ENCODE measurements at regions not wholly inside any gene's neighbourhood (a gene's known extent, or its start where the extent isn't known, plus 50 kb on each side); places are given as distances from the start of the nearest gene placed in this dataset.

DNA sequence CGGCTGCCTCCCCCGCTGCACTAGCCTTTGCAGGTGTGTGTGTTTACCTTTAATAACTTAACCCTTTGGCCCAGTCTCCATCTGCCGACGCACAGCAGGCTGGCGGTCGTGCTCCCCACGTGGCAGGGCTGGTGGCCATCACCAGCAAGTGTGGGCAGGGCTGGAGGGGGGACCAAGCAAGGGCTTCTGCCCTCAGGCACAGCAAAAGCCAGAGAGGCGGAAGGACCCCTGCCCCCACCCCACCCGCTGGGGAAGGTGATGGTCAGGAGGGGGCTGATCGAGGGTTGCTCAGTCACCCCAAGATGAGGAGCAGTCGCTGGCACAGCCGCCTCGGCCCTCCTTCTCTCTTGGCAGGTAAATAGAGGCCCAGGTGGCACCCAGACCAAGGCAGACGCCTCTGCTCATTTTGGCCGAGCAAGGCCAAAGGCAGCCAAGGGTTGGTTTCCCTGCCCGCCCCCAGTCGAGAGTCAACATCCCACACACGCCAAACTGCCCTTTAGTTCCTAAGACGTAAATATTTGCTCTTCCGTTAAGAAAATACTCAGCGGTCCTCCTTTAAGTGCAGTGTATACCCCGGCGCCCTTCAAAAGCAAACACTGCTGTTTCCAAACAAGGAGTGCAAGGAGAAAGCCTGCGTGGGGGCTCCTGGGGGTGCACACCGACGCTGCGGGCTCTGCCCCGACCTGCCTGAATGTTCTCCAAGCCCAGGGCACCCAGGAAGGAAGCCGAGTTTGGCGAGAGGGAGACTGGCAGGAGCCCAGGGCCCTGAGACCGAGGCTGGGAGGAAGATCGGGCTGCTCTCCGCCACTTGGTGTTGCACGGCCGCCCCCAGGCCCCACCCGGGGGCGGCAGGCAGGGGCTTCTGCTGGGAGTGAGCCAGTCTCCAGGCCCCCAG is 82.7 kb downstream of the SIK1 start:
- TF ChIP-seq, protein P1, sequence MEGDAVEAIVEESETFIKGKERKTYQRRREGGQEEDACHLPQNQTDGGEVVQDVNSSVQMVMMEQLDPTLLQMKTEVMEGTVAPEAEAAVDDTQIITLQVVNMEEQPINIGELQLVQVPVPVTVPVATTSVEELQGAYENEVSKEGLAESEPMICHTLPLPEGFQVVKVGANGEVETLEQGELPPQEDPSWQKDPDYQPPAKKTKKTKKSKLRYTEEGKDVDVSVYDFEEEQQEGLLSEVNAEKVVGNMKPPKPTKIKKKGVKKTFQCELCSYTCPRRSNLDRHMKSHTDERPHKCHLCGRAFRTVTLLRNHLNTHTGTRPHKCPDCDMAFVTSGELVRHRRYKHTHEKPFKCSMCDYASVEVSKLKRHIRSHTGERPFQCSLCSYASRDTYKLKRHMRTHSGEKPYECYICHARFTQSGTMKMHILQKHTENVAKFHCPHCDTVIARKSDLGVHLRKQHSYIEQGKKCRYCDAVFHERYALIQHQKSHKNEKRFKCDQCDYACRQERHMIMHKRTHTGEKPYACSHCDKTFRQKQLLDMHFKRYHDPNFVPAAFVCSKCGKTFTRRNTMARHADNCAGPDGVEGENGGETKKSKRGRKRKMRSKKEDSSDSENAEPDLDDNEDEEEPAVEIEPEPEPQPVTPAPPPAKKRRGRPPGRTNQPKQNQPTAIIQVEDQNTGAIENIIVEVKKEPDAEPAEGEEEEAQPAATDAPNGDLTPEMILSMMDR (IDR thresholded peaks at IDR 0.05; ENCODE audit: insufficient read depth, low read length): no peak
- no peak overlapping the region for H3K4me3 ChIP-seq (ENCODE audit: low read depth, low read length)
- DNase-seq (ENCODE audit: low read depth): no peak

DNA sequence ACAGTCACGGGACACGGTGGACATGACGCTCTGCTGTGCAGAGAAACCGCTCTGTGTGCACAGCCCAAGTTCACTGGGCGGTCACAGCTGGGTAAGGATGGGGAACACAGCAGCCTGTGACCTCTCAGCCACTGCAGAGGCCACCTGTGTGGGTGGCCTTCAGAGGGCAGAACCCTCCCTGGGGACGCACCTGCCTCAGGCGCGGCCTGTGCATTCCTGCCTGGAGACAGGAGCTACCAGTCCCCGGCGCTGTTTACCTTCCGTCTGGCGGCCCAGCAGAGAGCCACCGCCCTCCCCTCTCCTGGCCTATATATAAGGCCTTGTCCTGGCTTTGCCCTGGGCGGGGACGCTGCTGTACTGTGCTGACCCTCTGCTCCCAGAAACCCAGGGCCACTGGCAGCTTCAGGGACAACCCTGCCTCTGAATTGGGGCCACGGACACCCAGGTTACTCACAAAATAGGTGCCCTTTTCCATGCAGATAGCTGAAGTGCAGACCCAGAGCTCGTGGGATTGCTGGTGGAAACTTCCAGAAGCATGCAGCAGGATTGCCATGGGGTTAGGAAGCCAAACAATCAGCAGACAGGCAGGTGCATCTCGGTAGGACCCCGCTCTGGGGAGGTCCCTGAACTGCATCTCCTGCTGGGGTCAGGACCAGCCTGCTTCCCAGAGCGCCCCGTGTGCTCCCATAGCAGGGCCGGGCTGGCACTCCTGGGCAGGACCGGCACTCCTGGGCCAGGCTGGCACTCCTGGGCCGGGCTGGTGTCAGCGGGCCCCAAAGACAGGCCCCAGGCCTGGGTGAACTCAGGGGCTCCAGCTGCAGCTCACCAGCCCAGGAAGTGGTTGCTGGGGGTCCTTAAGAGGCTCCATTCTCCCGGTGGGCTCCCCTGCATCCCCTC is 83.6 kb downstream of the SIK1 start:
- TF ChIP-seq, protein P1 (IDR thresholded peaks at IDR 0.05; ENCODE audit: insufficient read depth, low read length): no peak
- H3K4me3 ChIP-seq (ENCODE audit: low read depth, low read length): no peak overlapping the region
- DNase-seq (ENCODE audit: low read depth): no peak

DNA sequence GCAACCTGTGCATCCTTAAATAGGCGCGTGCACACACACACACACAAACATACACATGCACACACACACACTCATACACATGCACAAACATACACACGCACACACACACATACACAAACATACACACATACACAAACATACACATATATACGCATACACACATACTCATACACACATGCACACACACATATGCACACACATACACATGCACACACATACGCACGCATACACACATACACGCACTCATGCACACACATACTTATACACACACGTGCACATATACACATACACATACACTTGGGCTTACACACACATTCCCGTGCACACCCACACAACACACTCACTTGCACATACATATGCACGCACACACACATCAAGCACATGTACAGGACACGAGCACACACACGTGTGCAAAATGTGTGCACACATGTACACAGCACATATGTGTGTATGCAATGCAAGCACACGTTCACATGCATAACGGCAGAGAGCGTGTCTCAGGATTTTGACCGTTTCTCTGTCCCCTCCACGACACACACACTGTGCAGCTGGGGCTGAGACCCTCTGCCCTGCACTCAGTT is 84.5 kb downstream of the SIK1 start:
- DNase-seq (ENCODE audit: low read depth): no peak
- TF ChIP-seq, protein P1 (IDR thresholded peaks at IDR 0.05; ENCODE audit: insufficient read depth, low read length): no peak

DNA sequence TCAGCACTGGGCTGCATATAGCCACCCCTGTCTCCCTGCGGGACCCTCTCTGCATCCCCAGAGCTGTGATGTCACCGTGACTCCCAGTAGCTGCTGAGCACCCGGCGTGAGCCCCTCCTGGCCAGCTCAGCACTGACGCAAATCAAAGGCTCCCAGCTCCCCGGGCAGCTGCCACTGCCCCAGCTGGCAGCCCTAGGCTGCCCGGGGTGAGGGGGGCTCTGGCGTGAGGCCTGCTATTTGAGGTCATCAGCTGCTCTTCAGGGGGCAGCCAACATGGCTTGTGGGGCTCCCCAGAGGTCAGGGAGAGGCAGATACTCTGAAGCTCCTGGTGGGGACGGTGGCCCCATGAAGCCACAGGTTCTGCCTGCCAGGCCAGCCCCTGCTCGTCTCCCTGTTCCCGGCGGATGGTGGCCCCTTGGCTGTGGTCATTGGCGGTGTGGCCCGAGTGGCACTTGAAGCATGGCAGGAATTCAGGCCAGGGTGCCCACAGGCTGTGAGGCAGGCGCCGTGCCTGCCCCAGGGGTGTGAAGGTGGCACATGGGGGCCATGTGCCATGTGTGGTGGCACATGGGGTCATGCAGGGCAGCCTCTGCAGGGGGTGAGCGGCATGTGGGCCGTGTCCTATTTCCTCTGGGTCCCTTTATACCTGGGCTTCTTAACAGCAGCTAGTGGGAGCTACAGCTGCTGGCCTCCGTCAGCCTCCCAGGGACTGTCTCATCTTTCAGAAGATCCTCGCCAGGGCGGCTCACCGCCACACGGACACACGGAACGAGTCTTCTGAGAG is 85.4 kb downstream of the SIK1 start:
- H3K4me3 ChIP-seq (ENCODE audit: low read depth, low read length): no peak overlapping the region
- no peak for DNase-seq (ENCODE audit: low read depth)
- TF ChIP-seq, protein P1 (IDR thresholded peaks at IDR 0.05; ENCODE audit: insufficient read depth, low read length): no peak

More for the DNA sequence above, 84.5 kb downstream of the SIK1 start:
- no peak overlapping the region for H3K4me3 ChIP-seq (ENCODE audit: low read depth, low read length)

DNA sequence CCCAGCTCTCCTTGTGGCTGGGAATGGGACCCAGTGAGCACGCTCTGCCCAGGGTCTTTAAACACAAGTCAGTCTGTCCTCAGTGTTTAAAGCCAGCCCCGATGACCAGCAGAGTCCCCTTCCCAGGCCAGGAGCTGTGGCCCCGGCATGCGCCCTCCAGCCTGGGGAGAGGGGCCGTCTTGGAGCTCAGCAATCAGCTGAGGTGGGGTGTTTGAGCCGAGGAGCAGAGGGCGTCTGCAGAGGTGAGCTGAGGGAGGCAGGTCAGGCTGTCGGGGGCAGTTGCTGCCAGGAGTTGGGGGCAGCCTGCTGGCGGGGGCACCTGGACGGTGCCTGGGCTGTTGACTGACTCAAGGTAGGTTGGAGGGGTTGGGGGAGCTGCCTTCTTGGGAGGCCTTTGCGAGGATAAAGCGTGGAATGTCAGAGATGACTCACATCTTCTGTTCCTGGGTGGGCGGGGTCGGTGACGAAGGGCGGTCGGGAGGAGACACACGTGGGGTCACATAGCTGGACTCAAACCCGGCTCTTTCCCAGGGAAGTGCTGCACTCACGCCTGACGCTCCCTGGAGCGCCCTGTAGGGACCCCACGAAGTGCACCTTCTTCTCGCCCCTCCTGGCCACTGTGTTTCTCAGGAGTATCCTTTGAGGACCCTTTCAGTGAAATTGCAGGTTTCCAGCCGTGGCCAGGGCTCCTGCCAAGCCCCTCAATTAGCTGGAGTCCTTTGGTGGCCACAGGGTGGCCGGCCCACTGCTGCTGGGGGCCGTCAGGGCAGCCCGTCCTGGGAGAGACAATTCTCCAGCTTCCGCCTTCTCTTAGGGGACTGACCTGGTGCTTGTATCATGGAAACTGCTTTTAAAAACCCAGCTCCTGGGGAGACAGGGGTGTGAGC is 86.2 kb downstream of the SIK1 start:
- TF ChIP-seq, protein P1 (IDR thresholded peaks at IDR 0.05; ENCODE audit: insufficient read depth, low read length): no peak
- peak; percentile 58 for DNase-seq (ENCODE audit: low read depth)
- H3K4me3 ChIP-seq (ENCODE audit: low read depth, low read length): no peak overlapping the region

Measured in fibroblast of the aortic adventitia (primary cell).